Activated CD4-positive, alpha-beta T cell treated with anti-CD3 and anti-CD28 coated beads, Interleukin-2, amount 50 U/mL, for 16 hours (primary cell): ENCODE measurements at regions not wholly inside any gene's neighbourhood (a gene's known extent, or its start where the extent isn't known, plus 50 kb on each side); places are given as distances from the start of the nearest gene placed in this dataset.
"Not testable (repeated sequence)": the region's sequence is repeated elsewhere in the genome, so short reads cannot be mapped to it uniquely, and the experiment has no call there.

ENCODE experiments used
- DNase-seq: peaks from one replicate; pipeline ENCODE4 v3.0.0-alpha.2; 2020

- DNase-seq = no peak
Observed at GRCh38 chr1:56263908-56264307, 315.5 kb downstream of the PLPP3 start.

GRCh38 chr1:56258371-56258770 lies 321.0 kb downstream of the PLPP3 start:
- DNase-seq = no peak

GRCh38 chr1:56257726-56258125 lies 321.6 kb downstream of the PLPP3 start:
- DNase-seq = no peak

- DNase-seq = no peak
Observed at GRCh38 chr1:56256153-56257000, 323.0 kb downstream of the PLPP3 start.

- DNase-seq = no peak
Observed at GRCh38 chr1:56255516-56256152, 323.7 kb downstream of the PLPP3 start.

GRCh38 chr1:56254130-56254529 lies 325.2 kb downstream of the PLPP3 start:
- DNase-seq = no peak

- DNase-seq = no peak
Observed at GRCh38 chr1:56250809-56251208, 328.6 kb downstream of the PLPP3 start.

GRCh38 chr1:56249234-56249633 lies 330.1 kb downstream of the PLPP3 start:
- DNase-seq = no peak

GRCh38 chr1:56248138-56248537 lies 331.2 kb downstream of the PLPP3 start:
- no peak for DNase-seq

- not testable (repeated sequence) for DNase-seq
Observed at GRCh38 chr1:56246726-56247125, 332.6 kb downstream of the PLPP3 start.

- no peak for DNase-seq
Observed at GRCh38 chr1:56240400-56240799, 339.0 kb downstream of the PLPP3 start.

GRCh38 chr1:56237491-56238064 lies 341.8 kb downstream of the PLPP3 start:
- DNase-seq = no peak

GRCh38 chr1:56236688-56237087 lies 342.7 kb downstream of the PLPP3 start:
- DNase-seq = no peak

- DNase-seq = no peak
Observed at GRCh38 chr1:56235909-56236510, 343.4 kb downstream of the PLPP3 start.

GRCh38 chr1:56229186-56229585 lies 350.2 kb downstream of the PLPP3 start:
- no peak for DNase-seq

- no peak for DNase-seq
Observed at GRCh38 chr1:56227886-56228285, 351.5 kb downstream of the PLPP3 start.

- no peak for DNase-seq
Observed at GRCh38 chr1:56227401-56227800, 352.0 kb downstream of the PLPP3 start.

- no peak for DNase-seq
Observed at GRCh38 chr1:56225964-56226815, 353.2 kb downstream of the PLPP3 start.

GRCh38 chr1:56223968-56224367 lies 355.4 kb downstream of the PLPP3 start:
- no peak for DNase-seq

- DNase-seq = no peak
Observed at GRCh38 chr1:56222914-56223540, 356.3 kb downstream of the PLPP3 start.

- no peak for DNase-seq
Observed at GRCh38 chr1:56220021-56220420, 359.3 kb downstream of the PLPP3 start.

- no peak for DNase-seq
Observed at GRCh38 chr1:56218023-56218422, 361.3 kb downstream of the PLPP3 start.
